ENCODE measurements at regions not wholly inside any gene's neighbourhood (a gene's known extent, or its start where the extent isn't known, plus 50 kb on each side); places are given as distances from the start of the nearest gene placed in this dataset.

DNA sequence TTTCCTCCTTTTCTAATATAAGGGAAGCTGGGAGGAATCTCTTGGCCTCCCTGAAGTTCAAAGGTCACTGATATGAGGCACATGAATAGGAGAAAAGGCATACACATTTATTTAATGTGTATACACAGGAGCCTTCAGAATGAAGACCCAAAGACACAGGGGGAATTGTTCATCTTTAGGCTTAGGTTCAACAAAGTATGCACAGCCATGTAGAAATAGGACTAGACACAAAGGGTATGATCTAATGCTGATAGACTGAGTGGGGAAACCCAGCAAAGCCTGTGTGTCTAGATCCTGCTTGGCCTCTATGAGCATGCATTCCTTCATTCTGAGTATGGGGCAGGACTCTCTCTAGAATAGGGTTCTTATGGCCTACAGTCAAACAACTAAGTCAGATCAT is 177.1 kb upstream of the RFC3 start:
- no peak overlapping the region for H2BK5ac ChIP-seq (ENCODE audit: low read depth, low read length, poor library complexity)
- H3K18ac ChIP-seq (ENCODE audit: low read length): no peak overlapping the region
- H4K8ac ChIP-seq (ENCODE audit: low read depth, low read length): no peak overlapping the region
- no peak overlapping the region for H2BK12ac ChIP-seq (ENCODE audit: low read length)
- H4K12ac ChIP-seq (ENCODE audit: low read depth, low read length): no peak overlapping the region
- peaks cover 4% of the 10 kb centered on the region for H3K79me1 ChIP-seq (ENCODE audit: low read length)
- no peaks in the 10 kb centered on the region for H3K79me2 ChIP-seq (ENCODE audit: control insufficient read depth, insufficient read depth, low read length, poor library complexity)
- H3K4ac ChIP-seq (ENCODE audit: low read depth, low read length): no peak overlapping the region
- H3K23ac ChIP-seq (ENCODE audit: low read length): no peak overlapping the region
- H3K14ac ChIP-seq (ENCODE audit: low read length): no peak overlapping the region
- H3K4me2 ChIP-seq (ENCODE audit: low read length): no peak overlapping the region
- no peak overlapping the region for H2AFZ ChIP-seq (ENCODE audit: insufficient read depth, low read length, poor library complexity)
- H3K36me3 ChIP-seq (ENCODE audit: control insufficient read depth in 1 of 2, insufficient read depth in 2 of 2, low read length in 2 of 2): no peaks in the 10 kb centered on the region
- H3K27me3 ChIP-seq (ENCODE audit: insufficient read depth, low read length): no peaks in the 10 kb centered on the region
- H3K27ac ChIP-seq (ENCODE audit: low read depth, low read length): peak overlapping the region; percentile 3
- H2AK5ac ChIP-seq (ENCODE audit: low read length): no peak overlapping the region
- H3K4me1 ChIP-seq (ENCODE audit: control insufficient read depth in 1 of 2, insufficient read depth in 2 of 2, low read length in 2 of 2): peaks cover 7 to 14% of the 10 kb centered on the region in 2 experiments
- H3K9ac ChIP-seq (ENCODE audit: low read length): no peak overlapping the region
- H3K9me3 ChIP-seq (ENCODE audit: insufficient read depth, low read depth, low read length): no peaks in the 10 kb centered on the region
- no peak overlapping the region for H2BK120ac ChIP-seq (ENCODE audit: insufficient read depth, low read length, poor library complexity)
- DNase-seq: peak; percentile 74 to 83
- no peak overlapping the region for H3K4me3 ChIP-seq (ENCODE audit: low read depth, low read length)
- H4K91ac ChIP-seq (ENCODE audit: low read depth, low read length): no peak overlapping the region

DNA sequence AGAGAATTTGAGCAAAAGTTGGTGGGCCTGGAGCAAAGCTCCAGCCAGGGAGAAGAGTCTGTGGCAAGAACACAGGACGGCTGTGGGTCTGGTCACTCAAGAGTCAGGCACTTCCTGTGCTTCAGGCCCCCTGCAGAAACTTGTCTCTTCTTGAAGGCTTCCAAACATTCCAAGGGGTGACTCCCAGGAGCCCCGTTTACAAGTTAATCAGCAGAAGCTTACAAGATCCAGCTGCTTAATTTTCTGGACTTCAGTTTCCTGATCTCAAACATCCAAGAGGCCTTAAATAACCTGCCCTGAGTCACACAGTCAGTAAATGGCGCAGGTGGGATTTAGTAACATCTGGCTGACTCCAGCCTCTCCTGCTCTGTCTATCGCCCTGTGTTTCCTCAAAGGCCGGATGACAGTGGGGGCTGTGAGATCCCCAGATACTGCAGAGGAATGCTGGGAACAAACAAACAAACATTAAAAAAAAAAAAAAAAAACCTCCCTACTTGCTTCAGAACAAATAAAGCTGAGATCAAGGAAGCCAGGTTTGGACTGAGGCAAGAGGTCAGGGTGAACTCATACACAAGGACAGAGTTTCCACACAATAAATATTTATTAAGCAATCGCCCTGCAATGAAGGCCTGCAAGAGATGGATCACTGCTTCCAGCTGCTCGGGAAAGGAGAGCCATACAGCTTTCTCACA is 175.4 kb upstream of the RFC3 start:
- no CpG with 5 or more reads among the region's 7 CpGs for WGBS (ENCODE audit: extremely low coverage, insufficient coverage, insufficient read length)
- no peak overlapping the region for H3K4me3 ChIP-seq (ENCODE audit: low read depth, low read length)

GRCh38 chr13:33644581-33645543 is 173.1 kb upstream of the RFC3 start:
- H3K9me3 ChIP-seq (ENCODE audit: insufficient read depth, low read depth, low read length): no peaks in the 10 kb centered on the region
- WGBS (ENCODE audit: extremely low coverage, insufficient coverage, insufficient read length): no CpG with 5 or more reads among the region's 8 CpGs
- H3K23ac ChIP-seq (ENCODE audit: low read length): no peak overlapping the region
- no peak for DNase-seq
- no peak overlapping the region for H2AFZ ChIP-seq (ENCODE audit: insufficient read depth, low read length, poor library complexity)
- no peak overlapping the region for H3K4ac ChIP-seq (ENCODE audit: low read depth, low read length)
- H2AK5ac ChIP-seq (ENCODE audit: low read length): no peak overlapping the region
- H3K18ac ChIP-seq (ENCODE audit: low read length): no peak overlapping the region
- no peaks in the 10 kb centered on the region for H3K27me3 ChIP-seq (ENCODE audit: insufficient read depth, low read length)
- H2BK12ac ChIP-seq (ENCODE audit: low read length): no peak overlapping the region
- H3K4me1 ChIP-seq (ENCODE audit: control insufficient read depth in 1 of 2, insufficient read depth in 2 of 2, low read length in 2 of 2): peaks cover 7 to 14% of the 10 kb centered on the region in 2 experiments
- no peak overlapping the region for H2BK5ac ChIP-seq (ENCODE audit: low read depth, low read length, poor library complexity)
- H4K8ac ChIP-seq (ENCODE audit: low read depth, low read length): no peak overlapping the region
- H3K79me2 ChIP-seq (ENCODE audit: control insufficient read depth, insufficient read depth, low read length, poor library complexity): no peaks in the 10 kb centered on the region
- H3K79me1 ChIP-seq (ENCODE audit: low read length): peaks cover 4% of the 10 kb centered on the region
- no peak overlapping the region for H4K91ac ChIP-seq (ENCODE audit: low read depth, low read length)
- H3K4me2 ChIP-seq (ENCODE audit: low read length): no peak overlapping the region
- no peak overlapping the region for H3K27ac ChIP-seq (ENCODE audit: low read depth, low read length)
- no peak overlapping the region for H3K9ac ChIP-seq (ENCODE audit: low read length)
- H3K4me3 ChIP-seq (ENCODE audit: low read depth, low read length): no peak overlapping the region
- H3K36me3 ChIP-seq (ENCODE audit: control insufficient read depth in 1 of 2, insufficient read depth in 2 of 2, low read length in 2 of 2): no peaks in the 10 kb centered on the region
- H2BK120ac ChIP-seq (ENCODE audit: insufficient read depth, low read length, poor library complexity): no peak overlapping the region
- H3K14ac ChIP-seq (ENCODE audit: low read length): no peak overlapping the region
- H4K12ac ChIP-seq (ENCODE audit: low read depth, low read length): no peak overlapping the region

More for the DNA sequence above, 175.4 kb upstream of the RFC3 start:
- H3K9ac ChIP-seq (ENCODE audit: low read length): no peak overlapping the region
- H3K4me2 ChIP-seq (ENCODE audit: low read length): peak overlapping the region; percentile 39
- peak overlapping the region; percentile 39 for H4K12ac ChIP-seq (ENCODE audit: low read depth, low read length)
- H3K79me2 ChIP-seq (ENCODE audit: control insufficient read depth, insufficient read depth, low read length, poor library complexity): no peaks in the 10 kb centered on the region
- H3K23ac ChIP-seq (ENCODE audit: low read length): no peak overlapping the region
- H3K4ac ChIP-seq (ENCODE audit: low read depth, low read length): no peak overlapping the region
- H3K27ac ChIP-seq (ENCODE audit: low read depth, low read length): peak overlapping the region; percentile 42
- no peak overlapping the region for H2AFZ ChIP-seq (ENCODE audit: insufficient read depth, low read length, poor library complexity)
- DNase-seq: peak; percentile 67 to 95
- H2BK120ac ChIP-seq (ENCODE audit: insufficient read depth, low read length, poor library complexity): peak overlapping the region; percentile 31
- no peaks in the 10 kb centered on the region for H3K36me3 ChIP-seq (ENCODE audit: control insufficient read depth in 1 of 2, insufficient read depth in 2 of 2, low read length in 2 of 2)
- no peak overlapping the region for H2BK5ac ChIP-seq (ENCODE audit: low read depth, low read length, poor library complexity)
- H3K27me3 ChIP-seq (ENCODE audit: insufficient read depth, low read length): no peaks in the 10 kb centered on the region
- H2BK12ac ChIP-seq (ENCODE audit: low read length): peak overlapping the region; percentile 59
- H4K91ac ChIP-seq (ENCODE audit: low read depth, low read length): no peak overlapping the region
- no peaks in the 10 kb centered on the region for H3K9me3 ChIP-seq (ENCODE audit: insufficient read depth, low read depth, low read length)
- no peak overlapping the region for H3K18ac ChIP-seq (ENCODE audit: low read length)
- peaks cover 4% of the 10 kb centered on the region for H3K79me1 ChIP-seq (ENCODE audit: low read length)
- H4K8ac ChIP-seq (ENCODE audit: low read depth, low read length): peak overlapping the region; percentile 35
- H3K4me1 ChIP-seq (ENCODE audit: control insufficient read depth in 1 of 2, insufficient read depth in 2 of 2, low read length in 2 of 2): peaks cover 7 to 14% of the 10 kb centered on the region in 2 experiments
- H3K14ac ChIP-seq (ENCODE audit: low read length): no peak overlapping the region
- H2AK5ac ChIP-seq (ENCODE audit: low read length): no peak overlapping the region

DNA sequence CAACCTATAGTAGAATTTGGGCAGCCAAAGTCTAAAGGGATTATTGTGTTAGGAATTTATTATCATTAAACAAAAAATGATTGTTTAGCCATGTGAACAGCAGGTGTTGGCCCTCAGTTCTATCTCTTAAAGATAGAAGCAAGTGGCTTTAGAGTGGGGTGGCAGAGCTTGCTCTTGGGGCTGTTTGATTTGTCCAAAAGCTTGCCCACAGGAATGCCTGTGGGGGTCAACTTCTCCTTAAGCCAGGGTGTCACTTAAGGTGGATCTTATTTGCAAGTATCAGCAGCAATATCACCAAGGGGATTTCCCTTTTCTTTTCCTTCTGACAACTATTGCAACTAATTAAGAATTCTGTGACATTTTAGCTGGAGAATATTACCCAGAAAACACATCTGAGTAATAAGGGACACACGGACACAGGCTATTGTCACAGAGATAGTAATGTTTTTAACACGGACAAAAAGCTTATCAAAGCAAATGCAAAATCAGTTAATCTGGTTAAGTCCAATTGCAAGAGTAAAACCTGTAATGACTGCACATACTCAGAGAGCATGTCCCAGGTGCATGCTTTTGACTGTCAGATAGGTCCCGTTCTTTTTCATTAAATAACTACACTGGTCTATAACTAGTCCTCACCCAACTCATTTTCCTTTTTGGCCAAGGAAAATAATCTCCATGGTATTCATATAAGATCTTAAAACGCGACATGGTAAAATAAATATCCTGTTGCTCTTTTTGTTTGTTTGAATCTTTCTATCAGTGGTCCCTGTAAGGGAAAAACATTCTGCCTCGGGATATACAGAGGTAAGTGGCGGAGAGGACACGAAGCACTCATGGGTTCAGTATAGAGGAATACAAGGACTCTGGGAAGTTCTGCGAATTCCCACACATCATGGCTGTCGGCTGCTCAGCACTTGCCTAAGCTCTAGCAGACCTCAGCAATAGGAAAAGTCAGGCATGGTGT is 172.1 kb upstream of the RFC3 start:
- Histone ChIP-seq H3K27ac (ENCODE audit: low read depth, low read length) (no peak overlapping the region), H3K79me2 (ENCODE audit: control insufficient read depth, insufficient read depth, low read length, poor library complexity) (no peaks in the 10 kb centered on the region), H3K4me3 (ENCODE audit: low read depth, low read length) (no peak overlapping the region), H3K79me1 (ENCODE audit: low read length) (peaks cover 4% of the 10 kb centered on the region), H3K9me3 (ENCODE audit: insufficient read depth, low read depth, low read length) (no peaks in the 10 kb centered on the region), H3K18ac (ENCODE audit: low read length) (no peak overlapping the region), H3K4ac (ENCODE audit: low read depth, low read length) (no peak overlapping the region), H2AFZ (ENCODE audit: insufficient read depth, low read length, poor library complexity) (no peak overlapping the region), H3K36me3 (ENCODE audit: control insufficient read depth in 1 of 2, insufficient read depth in 2 of 2, low read length in 2 of 2) (no peaks in the 10 kb centered on the region), H3K14ac (ENCODE audit: low read length) (no peak overlapping the region), H4K12ac (ENCODE audit: low read depth, low read length) (no peak overlapping the region), H3K4me1 (ENCODE audit: control insufficient read depth in 1 of 2, insufficient read depth in 2 of 2, low read length in 2 of 2) (peaks cover 7 to 12% of the 10 kb centered on the region in 2 experiments), H4K8ac (ENCODE audit: low read depth, low read length) (no peak overlapping the region), H3K4me2 (ENCODE audit: low read length) (no peak overlapping the region), H2AK5ac (ENCODE audit: low read length) (no peak overlapping the region), H3K9ac (ENCODE audit: low read length) (no peak overlapping the region), H4K91ac (ENCODE audit: low read depth, low read length) (no peak overlapping the region), H2BK12ac (ENCODE audit: low read length) (no peak overlapping the region), H2BK120ac (ENCODE audit: insufficient read depth, low read length, poor library complexity) (no peak overlapping the region), H2BK5ac (ENCODE audit: low read depth, low read length, poor library complexity) (no peak overlapping the region), H3K27me3 (ENCODE audit: insufficient read depth, low read length) (no peaks in the 10 kb centered on the region), H3K23ac (ENCODE audit: low read length) (no peak overlapping the region)
- no CpG with 5 or more reads among the region's 10 CpGs for WGBS (ENCODE audit: extremely low coverage, insufficient coverage, insufficient read length)
- no peak for DNase-seq

All from trophoblast cell (in vitro differentiated cells and primary cell).